SU-DHL-6 (cell line): ENCODE measurements at regions not wholly inside any gene's neighbourhood (a gene's known extent, or its start where the extent isn't known, plus 50 kb on each side); places are given as distances from the start of the nearest gene placed in this dataset.

Experiments
- EZH2phosphoT487 ChIP-seq: fragments of 200-600 bp; sonication (generic), shearing (Covaris generic); conservative IDR thresholded peaks from 2 replicates; pipeline ENCODE4 v1.6.1; 2018; ENCODE audit warnings: mild to moderate bottlenecking, antibody characterized with exemption, low read length, moderate library complexity, mixed read lengths
- TF ChIP-seq, protein P1 (sequence below): fragments of 200-600 bp; sonication (generic); IDR thresholded peaks from one replicate; pipeline ENCODE4 v1.5.1; 2017; ENCODE audit warnings: antibody characterized with exemption, mild to moderate bottlenecking, low read length, moderate library complexity; ENCODE audit not compliant: insufficient read depth, poor library complexity, severe bottlenecking

DNA sequence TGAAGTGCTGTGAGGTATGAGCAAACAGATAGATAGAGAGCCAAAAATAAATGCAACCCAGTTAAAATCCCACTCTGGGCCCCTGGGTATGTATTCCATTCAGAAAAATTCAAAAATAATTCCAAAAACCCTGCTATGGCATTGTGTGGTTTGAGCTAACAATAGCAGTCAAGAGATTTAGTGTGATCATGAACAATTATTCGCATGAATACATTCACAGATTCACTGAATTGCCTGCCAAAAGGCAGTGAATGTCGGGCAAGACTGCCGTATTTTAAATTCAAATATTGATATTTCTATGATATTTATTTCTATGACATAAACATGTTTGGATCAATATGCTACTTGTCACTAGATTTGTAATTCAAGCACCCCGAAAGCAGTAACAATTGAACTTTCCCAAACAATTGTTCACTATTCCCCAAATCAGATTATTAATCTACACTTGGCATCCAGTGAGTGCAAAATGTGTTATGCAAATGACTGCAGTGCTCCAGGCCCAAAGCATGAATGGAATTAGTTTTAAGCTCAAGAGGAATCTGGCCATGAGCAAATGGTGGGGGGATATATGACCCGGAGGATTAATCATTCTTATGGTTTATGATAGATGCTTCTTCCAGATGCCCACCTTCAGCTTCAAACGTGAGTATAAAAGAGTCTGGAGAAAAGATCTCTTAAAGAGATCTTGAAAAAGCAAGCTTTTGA, 417.0 kb upstream of the MEIS2 start:
- TF ChIP-seq, protein P1, sequence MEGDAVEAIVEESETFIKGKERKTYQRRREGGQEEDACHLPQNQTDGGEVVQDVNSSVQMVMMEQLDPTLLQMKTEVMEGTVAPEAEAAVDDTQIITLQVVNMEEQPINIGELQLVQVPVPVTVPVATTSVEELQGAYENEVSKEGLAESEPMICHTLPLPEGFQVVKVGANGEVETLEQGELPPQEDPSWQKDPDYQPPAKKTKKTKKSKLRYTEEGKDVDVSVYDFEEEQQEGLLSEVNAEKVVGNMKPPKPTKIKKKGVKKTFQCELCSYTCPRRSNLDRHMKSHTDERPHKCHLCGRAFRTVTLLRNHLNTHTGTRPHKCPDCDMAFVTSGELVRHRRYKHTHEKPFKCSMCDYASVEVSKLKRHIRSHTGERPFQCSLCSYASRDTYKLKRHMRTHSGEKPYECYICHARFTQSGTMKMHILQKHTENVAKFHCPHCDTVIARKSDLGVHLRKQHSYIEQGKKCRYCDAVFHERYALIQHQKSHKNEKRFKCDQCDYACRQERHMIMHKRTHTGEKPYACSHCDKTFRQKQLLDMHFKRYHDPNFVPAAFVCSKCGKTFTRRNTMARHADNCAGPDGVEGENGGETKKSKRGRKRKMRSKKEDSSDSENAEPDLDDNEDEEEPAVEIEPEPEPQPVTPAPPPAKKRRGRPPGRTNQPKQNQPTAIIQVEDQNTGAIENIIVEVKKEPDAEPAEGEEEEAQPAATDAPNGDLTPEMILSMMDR = no peak
- TF ChIP-seq EZH2phosphoT487 = no peak
